ENCODE measurements at regions not wholly inside any gene's neighbourhood (a gene's known extent, or its start where the extent isn't known, plus 50 kb on each side); places are given as distances from the start of the nearest gene placed in this dataset.

- TF ChIP-seq CTCF (conservative IDR thresholded peaks at IDR 0.05) (no peak), ZFX (IDR thresholded peaks at IDR 0.05) (no peak)
Measured at GRCh38 chr12:27185234-27186021, 58.7 kb upstream of the STK38L start.
